ENCODE measurements at regions not wholly inside any gene's neighbourhood (a gene's known extent, or its start where the extent isn't known, plus 50 kb on each side); places are given as distances from the start of the nearest gene placed in this dataset.

DNA sequence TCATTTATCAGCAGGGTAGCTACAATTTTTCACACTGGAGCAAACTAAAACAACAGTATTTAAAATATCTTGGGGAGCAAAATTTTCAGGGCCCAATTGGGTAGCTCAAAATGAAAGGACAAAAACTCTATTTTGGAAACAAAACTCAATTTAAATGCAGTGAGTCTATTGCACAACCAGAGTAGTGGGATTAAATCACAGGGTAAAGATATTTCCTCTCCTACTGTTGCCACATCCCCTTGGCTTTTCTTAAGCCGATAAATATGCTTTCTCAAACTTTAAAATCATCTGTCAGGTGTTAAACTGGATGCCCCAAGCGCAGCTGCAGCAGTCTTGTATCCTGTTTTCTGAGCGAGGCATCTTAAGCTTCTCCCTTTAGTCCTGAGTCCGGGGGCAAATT, 1474.3 kb upstream of the CDH9 start:
- TF ChIP-seq, protein P1, sequence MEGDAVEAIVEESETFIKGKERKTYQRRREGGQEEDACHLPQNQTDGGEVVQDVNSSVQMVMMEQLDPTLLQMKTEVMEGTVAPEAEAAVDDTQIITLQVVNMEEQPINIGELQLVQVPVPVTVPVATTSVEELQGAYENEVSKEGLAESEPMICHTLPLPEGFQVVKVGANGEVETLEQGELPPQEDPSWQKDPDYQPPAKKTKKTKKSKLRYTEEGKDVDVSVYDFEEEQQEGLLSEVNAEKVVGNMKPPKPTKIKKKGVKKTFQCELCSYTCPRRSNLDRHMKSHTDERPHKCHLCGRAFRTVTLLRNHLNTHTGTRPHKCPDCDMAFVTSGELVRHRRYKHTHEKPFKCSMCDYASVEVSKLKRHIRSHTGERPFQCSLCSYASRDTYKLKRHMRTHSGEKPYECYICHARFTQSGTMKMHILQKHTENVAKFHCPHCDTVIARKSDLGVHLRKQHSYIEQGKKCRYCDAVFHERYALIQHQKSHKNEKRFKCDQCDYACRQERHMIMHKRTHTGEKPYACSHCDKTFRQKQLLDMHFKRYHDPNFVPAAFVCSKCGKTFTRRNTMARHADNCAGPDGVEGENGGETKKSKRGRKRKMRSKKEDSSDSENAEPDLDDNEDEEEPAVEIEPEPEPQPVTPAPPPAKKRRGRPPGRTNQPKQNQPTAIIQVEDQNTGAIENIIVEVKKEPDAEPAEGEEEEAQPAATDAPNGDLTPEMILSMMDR (conservative IDR thresholded peaks at IDR 0.05; ENCODE audit: low read length) = no peak
- no peak for TF ChIP-seq EZH2phosphoT487 (IDR thresholded peaks at IDR 0.05; ENCODE audit: borderline replicate concordance, low read depth, low read length)

Data from OCI-LY7 (cell line).